Prostate gland (tissue), 2 donors: ENCODE measurements at regions not wholly inside any gene's neighbourhood (a gene's known extent, or its start where the extent isn't known, plus 50 kb on each side); places are given as distances from the start of the nearest gene placed in this dataset.

ENCODE experiments used
- POLR2A ChIP-seq: fragments of 450-650 bp; IDR thresholded peaks from one replicate; pipeline ENCODE4 v1.6.1; 2016; ENCODE audit warnings: antibody characterized with exemption, mild to moderate bottlenecking
- POLR2AphosphoS5 ChIP-seq: sonication (generic); formaldehyde crosslinking; IDR thresholded peaks from one replicate; pipeline ENCODE4 v1.6.1; 2017; ENCODE audit warnings: antibody characterized with exemption
- TF ChIP-seq, protein P1 (sequence below), 4 experiments: fragments of 200-600 bp in 2 of 4; fragments of 450-650 bp in 2 of 4; sonication (generic) in 2 of 4; IDR thresholded peaks; 1 replicate in 3 of 4; 2 replicates in 1 of 4; pipeline ENCODE4 v1.5.1; 2016 to 2019; ENCODE audit warnings: antibody characterized with exemption in 4 of 4, mild to moderate bottlenecking in 2 of 4, moderate library complexity in 2 of 4

DNA sequence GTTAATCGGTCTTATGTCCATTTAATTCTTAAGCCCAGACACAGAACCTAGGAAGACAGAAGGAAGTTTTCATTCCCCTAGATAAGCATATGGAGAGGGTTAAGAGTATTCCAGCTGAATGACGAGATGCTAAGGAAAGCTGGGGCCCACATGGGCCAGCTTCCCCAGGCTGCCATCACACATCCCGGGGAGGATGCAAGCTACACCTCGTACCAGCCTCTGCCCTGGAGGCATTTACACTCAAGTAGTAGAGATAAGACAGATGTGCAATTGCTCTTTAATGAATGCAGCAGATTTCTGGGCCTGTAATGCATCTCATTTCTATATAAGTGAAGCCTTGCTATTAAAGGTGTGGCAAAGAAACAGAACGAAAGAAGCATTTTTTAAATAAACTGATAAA, 144.5 kb downstream of the MEX3B start:
- TF ChIP-seq, protein P1, sequence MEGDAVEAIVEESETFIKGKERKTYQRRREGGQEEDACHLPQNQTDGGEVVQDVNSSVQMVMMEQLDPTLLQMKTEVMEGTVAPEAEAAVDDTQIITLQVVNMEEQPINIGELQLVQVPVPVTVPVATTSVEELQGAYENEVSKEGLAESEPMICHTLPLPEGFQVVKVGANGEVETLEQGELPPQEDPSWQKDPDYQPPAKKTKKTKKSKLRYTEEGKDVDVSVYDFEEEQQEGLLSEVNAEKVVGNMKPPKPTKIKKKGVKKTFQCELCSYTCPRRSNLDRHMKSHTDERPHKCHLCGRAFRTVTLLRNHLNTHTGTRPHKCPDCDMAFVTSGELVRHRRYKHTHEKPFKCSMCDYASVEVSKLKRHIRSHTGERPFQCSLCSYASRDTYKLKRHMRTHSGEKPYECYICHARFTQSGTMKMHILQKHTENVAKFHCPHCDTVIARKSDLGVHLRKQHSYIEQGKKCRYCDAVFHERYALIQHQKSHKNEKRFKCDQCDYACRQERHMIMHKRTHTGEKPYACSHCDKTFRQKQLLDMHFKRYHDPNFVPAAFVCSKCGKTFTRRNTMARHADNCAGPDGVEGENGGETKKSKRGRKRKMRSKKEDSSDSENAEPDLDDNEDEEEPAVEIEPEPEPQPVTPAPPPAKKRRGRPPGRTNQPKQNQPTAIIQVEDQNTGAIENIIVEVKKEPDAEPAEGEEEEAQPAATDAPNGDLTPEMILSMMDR (IDR thresholded peaks at IDR 0.05), result no peak
- TF ChIP-seq POLR2A, result no peak
- no peak for TF ChIP-seq POLR2AphosphoS5
